ELF-1 (cell line): ENCODE measurements at regions not wholly inside any gene's neighbourhood (a gene's known extent, or its start where the extent isn't known, plus 50 kb on each side); places are given as distances from the start of the nearest gene placed in this dataset.

Experiments used
- DNase-seq: peaks from one replicate; pipeline ENCODE4 v3.0.0-alpha.2; 2016; ENCODE audit warnings: low read depth, low spot score

DNA sequence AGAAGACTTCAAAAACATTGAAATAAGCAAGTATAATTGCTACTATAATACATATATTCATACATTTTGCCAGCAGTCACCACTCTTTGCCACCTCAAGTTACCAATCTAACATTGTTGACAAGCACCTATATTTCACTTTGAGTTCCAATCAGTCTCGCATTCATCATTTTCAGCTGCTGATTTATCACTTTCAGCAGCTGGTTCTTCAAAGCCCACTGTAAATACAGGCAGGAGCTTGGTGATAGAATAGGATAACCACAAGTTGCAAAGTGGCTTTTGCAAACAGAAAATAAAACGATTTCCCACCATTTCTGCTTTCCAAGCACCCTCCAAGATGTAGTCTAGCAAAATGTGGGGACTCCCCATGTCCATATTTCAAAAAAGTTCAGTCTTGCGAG lies 114.2 kb upstream of the ITGA1 start:
- DNase-seq = no peak

DNA sequence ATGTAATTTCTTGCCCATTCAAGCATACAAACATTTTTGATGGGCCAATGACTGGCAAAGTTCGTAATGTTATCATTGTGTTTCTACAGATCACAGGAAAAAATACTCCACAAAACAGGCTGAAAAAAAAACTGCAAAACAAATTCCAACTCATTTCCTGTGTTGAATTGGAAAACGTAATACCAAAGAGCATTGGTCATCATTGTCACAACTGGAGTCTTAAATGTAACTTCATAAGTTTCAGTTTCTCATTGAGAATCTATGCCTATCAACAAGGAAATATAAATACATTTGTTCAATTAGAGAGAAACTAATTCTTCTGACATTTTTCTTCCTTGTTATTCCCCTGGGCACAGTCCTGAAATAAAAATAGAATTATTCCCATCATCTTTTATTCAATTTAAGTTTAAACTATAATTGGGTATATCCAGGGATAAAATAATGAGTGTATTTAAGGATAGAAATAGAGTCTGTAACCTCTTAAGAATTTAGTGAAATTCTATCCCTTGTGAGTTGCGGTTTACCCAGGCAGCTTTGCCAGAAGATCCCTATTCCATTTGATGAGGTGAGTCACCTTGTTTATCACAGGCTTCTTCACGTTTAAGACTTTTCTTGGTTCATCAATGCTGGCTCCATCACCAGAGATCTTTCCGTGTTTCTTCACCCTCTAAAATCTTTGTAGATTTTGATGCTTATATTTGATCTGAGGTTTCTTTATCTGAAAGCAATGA lies 112.7 kb upstream of the ITGA1 start:
- no peak for DNase-seq

DNA sequence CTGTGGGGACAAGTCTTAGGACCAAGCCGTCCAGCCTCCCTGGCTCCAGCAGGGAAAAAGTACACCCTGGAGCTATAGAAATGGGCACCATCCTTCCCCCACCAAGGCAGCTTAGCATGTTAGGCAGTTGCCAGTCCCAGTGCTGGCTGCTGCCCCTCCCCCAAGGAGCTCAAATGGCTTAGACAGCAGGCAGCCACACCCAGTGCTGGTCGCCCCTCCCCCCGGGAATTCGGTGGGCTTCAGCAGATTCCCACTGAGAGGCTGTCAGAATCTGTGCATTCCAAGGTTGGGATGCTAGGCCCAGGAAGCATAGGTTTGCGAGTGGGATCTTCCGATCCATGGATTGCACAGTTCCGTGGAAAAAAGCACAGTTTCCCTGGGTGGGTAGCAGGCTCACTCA lies 105.2 kb upstream of the ITGA1 start:
- DNase-seq = peak; percentile 69

DNA sequence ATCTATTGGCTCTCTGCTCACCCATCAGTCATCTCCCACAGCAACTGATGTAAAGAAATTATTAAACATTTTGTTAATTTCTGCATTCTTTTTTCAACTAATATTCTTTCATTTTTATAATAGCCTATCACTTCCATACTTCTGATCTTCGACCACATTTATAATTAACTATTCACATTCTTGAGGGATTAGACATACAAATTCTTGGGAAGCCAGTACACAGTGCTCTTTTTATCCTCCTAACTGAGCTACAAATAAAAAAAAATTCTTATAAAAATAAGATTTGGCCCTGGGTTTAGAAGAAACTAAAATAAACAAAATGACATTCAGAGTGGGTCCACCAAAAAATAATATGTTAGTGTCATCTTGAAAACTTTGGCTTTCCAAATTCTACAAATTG lies 103.7 kb upstream of the ITGA1 start:
- DNase-seq = no peak

DNA sequence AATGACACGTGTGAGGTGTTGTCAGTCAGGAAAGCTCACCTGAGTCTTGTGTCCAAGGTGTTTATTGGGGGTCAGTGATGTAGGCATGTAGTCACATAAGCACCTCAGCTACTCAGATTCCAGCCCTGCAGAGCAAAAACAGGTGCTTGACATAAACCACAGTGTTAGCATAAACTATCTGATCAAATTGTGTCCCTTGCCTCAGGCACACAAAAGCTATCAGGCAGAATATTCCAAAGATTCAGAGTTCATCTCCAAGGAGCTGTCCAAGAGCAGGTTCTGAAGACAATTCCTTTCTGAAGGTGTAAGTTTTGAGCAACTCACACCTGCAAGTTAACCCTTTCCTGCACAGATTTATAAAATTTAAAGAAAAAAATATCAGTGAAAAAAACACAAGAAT lies 102.2 kb upstream of the ITGA1 start:
- no peak for DNase-seq

DNA sequence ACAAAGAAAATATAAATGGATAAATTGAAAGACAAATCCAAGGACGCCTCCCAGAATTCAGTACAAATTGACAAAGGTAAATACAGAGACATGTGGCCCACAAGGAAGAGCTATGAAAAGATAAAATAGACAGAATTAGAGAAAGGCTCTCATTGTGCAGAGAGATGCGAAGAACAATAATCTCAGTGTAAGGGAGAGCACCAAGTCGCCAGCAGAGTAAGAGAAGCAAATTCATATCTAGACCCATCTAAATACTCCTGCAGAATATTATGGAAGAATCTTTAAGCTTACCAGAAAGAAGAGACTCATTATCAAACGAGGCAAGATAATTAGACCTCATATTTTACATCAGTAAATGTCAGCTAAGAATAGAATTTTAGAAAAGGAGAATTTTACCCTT lies 101.7 kb upstream of the ITGA1 start:
- DNase-seq = no peak

DNA sequence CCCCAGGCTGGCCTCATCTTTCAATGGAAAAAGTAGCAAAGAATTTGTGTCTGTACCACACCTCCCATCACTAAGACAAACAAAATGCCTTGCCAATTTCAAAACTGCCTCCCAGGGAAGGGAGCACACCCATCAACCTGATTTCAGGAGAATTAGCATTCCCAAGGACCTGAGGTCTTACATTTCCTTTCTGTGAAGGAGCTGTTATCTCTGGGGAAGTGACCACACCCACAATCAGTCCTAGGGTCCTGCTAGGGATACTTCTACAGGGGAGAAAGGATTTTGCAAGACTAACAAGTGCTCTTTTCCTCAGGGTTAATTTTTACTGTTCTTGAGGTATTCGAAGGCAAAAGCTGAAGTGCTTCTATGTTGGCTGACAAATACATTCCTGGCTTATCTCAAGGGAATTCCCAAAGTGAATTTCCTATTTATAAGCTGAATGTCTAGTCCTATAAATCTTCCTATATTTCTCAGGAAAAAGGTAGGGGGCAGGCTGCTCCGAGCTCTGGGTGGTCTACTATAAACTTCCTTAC lies 97.4 kb upstream of the ITGA1 start:
- peak; percentile 21 for DNase-seq

DNA sequence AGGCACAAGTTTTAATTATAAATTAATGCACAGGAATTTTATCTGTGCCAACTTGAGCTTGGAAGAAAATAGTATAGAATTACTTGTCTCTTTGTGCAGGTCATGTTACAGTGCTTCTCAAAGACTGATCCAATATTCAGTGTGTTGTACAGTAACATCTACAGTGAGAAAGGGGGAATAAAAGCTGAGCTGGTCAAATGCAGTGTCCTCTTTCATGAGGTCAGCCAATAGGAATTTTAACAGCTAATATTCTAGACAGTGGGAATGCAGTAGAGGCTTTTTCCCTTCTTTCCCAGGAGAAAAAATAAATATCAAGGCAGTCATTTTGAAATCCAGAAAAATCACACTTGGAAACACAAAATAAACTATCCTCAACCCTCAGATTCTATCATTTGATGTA lies 95.7 kb upstream of the ITGA1 start:
- no peak for DNase-seq

DNA sequence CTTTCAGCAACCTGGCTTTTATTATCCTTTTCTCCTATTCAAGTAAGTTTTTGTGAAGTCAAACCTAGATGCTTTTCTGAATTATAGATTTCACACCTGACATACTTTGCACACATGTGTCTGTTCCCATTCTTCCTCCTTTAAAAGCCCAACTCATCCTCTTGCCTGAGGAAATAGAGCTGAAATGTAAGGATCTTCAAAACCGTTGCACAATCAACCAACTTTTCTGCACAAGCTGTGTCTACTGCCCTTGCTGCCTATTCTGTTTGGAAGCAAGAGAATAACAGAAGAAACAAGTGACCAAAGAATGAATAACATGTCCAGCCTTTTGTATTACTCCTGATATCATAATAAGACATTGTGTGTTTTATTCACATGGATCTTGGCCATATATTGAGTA lies 95.1 kb upstream of the ITGA1 start:
- DNase-seq = no peak

DNA sequence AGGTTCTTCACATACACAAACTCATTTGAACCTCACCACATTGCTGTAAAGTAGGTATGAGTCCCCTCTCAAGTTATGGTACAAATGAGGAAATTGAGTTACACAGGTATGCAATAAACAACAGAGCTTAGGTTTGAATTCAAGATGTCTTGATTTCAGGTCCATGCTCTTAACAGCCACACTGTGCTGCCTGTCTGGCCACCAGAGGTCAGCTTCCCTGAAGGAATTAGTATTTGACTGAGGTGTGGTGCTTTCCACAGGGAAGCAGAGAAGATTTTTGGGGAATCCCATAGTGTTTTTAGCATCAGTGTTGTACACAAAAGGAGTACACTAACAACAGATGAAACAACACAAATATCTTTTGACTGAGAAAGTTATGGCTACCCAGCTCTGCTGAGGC lies 94.4 kb upstream of the ITGA1 start:
- no peak for DNase-seq

DNA sequence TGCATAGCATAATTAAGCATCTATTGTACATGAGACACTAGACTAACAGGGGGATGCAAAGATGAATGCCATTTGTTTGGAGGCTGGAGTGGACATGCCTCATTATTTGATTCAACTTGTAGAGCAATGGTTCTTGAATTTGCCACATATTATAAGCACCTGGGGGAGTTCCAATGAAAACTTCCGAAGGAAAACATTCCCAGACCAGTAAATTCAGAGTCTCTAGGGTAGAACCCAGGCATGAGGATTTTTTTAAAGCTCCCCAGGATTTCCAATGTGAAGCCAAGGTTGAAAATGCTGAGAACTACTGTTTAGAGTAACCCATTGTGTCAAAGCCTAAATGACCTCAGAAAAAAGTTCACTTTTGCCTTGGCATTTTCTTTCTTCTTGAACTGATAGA lies 93.9 kb upstream of the ITGA1 start:
- DNase-seq = no peak

DNA sequence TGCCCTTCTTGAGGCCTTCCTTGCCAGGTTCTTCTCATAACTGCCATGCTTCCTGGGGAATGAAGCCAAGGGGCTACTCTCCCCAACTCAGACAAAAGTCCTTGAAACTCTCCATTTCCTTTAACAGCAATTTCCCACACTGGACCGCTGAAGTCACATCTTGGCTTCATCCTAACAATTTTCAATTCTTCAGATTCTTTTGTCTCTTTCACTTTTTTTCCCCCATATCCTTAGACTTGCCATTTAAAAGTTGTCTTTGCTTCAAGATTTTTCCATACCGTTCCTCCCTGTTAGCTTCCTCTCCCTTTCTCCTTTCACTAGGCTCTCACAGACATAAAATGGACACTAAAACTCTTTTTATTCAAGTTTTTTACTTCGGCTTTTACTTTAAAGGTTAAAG lies 93.1 kb upstream of the ITGA1 start:
- DNase-seq = no peak

DNA sequence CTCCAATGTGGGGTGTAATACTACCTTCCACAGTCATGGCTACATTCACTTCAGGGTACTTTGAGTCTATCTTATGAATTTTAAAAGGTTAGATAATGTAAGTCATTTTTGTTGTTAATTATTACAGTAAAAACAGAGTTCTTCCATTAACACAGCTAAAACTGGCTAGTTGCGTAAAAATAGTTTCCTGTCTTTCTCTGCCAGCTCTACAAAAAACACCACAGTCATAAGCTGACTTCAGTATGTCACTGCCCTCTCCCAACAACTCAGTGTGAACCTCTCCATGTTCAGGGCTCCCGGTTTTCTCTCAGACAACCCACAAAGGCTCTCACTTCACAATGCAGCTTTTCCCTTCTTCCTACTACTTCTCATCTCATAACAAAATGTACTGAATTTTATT lies 84.8 kb upstream of the ITGA1 start:
- DNase-seq = no peak

DNA sequence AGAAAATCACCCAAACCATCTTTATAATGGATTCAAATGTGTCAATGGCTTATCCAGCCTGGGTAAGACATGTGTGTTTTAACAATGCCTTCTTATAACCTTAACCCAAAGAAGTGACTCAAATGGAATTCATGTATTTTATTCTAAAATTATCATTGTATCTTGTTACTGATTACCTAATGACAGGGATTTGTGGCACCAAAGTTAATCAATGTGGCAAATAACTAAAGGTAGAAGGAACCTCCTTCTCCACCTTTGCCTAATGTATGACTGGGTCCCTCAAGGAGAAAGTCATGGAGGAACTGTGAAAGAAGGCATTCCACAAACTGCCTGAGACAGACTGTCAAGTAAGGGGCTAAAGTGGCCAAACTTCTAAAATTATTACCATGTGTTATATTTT lies 84.4 kb upstream of the ITGA1 start:
- no peak for DNase-seq

DNA sequence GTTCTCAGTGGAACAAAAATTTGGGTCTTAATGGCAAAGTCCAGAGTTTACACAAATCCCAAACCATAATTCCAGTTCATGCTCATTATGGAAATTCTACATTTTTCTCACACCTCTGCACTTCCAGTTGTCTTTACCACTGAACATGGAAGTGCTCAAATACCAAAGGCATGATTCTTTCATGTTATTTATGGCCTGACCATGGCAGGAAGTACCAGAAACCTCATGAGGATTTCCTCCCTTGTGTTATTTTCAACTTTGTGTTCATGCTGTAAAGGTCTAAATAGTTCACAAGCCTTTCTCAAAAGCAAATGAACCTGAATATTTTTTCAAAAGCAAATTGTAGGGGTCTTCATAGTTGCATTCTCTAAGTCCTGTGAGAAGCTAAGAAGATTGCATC lies 82.0 kb upstream of the ITGA1 start:
- no peak for DNase-seq

DNA sequence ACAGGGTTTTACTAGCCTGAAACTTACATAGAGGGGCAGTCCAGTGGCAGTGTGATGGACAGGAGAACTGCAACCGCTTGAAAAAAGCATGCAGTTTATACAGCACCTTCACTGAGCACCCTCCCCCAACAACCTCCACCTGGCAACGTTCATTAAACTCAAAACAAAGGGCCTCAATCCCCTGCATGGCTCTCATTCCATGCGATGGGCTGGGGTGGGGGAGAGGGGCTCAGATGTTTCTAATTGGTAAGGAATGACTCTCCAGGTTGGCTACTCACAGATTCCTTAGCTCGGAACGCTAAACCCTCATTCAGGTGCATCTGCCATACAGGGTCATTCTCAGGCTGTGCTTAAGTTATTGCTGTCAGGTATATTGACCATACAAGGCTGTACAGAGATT lies 80.9 kb upstream of the ITGA1 start:
- no peak for DNase-seq

DNA sequence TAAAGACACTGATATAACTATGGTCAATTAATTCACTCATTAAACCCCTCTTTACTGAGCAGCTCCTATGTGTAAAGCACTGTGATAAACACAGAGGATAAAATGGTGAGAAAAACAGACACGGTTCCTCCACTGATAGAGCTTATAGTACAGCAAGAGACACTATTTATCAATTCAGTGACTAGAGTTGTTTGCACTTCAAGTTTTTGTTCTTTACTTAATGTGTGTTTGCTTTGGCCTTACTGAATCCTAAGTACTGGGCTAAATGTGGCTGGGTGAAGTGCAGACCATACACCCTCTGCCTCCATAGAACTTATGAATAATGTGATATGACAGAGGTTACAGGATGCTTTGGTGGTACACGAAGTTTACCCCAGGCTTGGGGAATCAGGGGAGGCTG lies 80.1 kb upstream of the ITGA1 start:
- no peak for DNase-seq

DNA sequence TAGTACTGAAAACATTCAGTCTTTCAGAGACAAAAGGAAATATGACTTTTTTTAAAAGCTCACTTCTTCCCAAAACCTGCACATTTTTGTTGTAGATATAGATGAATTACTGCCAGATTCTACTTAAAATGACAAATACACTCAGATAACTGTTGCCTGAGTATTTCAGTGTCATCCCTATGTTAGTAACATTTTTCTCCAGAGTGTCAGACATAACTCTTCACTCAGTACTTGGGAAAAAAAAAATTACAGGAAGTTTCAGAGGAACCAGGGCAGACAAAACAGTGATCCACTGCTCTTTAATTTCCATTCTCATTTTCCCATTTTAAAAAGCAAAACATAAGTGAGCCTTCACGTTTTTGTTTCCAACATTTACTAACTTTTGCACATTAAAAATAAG lies 79.3 kb upstream of the ITGA1 start:
- DNase-seq = no peak

DNA sequence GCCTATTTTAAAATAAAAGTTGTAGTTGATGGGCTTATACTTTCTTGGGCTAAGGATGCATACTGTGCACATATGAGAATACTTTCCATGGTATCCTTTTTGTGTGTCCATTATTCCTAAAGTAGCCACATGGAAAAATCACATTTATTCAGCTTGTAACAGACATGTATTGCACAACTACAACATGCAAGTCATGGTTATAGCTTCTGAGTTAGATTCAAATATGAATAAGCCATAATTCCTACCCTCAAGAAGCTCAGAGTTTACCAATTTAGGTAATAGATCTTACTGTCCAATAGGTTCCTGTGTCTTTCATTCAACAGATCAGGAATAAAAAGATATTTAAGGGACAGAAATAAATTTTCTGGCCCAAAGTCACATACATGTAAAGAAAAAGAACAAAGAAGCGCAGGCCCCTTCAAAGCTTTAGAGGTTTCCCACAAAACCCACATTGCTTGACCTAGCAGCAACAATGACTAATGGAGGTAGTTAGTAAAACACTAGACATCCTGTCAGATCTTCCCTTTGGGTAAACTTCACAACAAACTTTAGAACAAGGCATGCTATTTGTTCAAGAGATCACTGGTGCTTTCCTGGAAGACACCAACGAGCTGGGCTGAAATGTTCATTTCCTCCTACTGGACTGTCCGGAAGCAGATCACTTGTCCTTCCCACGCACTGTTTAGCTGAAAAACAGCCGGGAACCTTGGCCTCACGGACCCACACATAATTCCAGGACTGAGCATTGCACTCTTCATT lies 78.4 kb upstream of the ITGA1 start:
- DNase-seq = no peak

DNA sequence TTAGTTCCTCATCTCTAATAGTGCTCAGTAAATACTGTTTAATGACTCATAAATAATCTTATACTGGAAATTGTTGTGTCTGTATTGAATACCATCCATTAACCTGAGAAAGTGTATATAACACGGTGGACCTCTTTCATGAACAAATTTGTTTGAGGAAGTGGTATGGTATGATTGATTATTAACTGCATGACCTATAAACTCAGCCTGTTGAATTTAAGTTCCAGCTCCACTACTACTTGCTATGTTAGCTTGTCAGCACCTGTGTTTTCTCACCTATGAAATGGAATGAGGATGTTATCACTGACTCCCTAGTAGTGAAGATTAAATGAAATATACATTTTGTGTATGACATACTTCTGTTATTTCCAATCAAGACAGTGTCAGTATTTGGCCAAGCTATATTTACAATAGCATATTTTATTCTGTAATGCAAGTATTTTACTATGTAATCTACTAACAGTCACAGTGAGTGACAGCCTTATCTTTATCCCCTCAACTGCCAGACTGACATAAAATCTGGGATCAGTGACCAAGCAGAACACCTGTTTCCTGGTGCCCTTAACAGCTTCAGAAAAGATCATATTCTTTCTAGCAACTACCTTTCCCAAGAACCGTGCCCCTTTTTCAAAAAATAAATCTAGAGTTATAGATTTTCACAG lies 77.3 kb upstream of the ITGA1 start:
- DNase-seq = no peak

DNA sequence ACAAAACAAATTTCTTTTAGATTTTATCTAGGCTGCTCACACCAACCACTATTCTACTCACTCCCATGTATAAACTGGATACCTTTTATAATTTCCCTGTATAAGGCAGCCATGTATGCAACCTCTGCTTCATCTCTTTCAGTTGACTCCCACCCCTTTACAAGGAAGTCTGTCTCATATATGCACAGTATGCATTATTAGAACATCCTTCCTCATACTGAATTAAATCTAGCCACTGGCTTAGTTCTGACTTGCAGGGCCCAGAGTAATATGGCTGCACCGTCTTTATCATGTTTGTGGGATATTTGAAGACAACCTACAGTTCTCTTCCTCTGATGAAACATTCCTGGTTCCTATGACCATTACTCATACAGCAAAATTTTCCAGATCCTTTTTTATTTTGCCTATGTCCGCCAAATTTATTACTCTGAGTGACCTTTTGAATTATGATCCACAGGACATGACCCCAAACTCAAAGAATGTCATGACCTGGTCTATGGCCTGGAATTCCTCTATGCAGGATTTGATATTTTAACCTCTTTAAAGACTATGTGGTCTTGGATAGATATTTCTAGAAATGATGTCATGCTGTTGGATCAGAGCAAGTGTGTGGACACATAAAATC lies 76.6 kb upstream of the ITGA1 start:
- no peak for DNase-seq

DNA sequence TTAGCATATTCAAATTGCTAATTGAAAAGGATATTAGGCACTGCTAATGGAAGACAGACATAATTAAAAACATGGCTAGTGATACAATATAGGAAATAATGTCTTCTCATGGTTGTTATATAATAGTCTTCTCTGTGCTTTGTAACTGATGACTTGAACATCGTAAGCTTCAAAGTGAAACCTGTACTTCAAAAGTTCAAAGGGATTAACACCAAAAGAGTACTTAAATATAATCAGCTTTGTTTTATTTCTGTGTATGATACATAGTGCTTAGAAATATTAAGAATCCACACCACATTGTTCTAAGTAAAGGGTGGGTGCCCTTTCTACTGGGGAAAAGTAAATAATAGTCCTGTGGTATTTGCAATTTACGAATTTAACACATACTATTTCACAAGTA lies 75.4 kb upstream of the ITGA1 start:
- DNase-seq = no peak
